AG09319 (cell line): ENCODE measurements at regions not wholly inside any gene's neighbourhood (a gene's known extent, or its start where the extent isn't known, plus 50 kb on each side); places are given as distances from the start of the nearest gene placed in this dataset.

Experiments
- DNase-seq: peaks from one replicate; pipeline ENCODE4 v3.0.0-alpha.2; 2010; ENCODE audit warnings: low read depth; ENCODE audit errors: extremely low read depth
- TF ChIP-seq, protein P1 (sequence below): IDR thresholded peaks from 2 replicates; pipeline ENCODE4 v1.5.1; 2011; ENCODE audit warnings: low read depth, mild to moderate bottlenecking, inconsistent platforms, low read length, moderate library complexity

DNA sequence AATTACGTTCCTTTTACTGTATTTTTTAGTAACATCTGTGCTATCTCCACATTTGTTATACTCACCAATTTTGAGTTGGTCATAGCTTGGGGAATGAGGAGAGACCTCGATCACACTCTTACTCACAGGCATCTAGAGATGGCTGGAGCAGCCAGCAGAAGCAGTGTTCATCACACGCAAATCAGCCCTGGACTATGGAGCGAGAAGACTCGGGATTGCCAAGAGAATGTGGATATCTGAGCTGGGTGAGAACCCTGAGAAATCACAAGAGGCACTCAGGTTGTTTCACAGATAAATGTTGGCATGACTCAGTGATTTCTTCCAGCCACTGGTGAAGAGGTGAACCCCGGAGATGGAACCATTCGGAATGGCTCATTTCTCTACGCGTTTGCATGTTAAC lies 820.1 kb upstream of the IGFBP3 start:
- DNase-seq = no peak
- TF ChIP-seq, protein P1, sequence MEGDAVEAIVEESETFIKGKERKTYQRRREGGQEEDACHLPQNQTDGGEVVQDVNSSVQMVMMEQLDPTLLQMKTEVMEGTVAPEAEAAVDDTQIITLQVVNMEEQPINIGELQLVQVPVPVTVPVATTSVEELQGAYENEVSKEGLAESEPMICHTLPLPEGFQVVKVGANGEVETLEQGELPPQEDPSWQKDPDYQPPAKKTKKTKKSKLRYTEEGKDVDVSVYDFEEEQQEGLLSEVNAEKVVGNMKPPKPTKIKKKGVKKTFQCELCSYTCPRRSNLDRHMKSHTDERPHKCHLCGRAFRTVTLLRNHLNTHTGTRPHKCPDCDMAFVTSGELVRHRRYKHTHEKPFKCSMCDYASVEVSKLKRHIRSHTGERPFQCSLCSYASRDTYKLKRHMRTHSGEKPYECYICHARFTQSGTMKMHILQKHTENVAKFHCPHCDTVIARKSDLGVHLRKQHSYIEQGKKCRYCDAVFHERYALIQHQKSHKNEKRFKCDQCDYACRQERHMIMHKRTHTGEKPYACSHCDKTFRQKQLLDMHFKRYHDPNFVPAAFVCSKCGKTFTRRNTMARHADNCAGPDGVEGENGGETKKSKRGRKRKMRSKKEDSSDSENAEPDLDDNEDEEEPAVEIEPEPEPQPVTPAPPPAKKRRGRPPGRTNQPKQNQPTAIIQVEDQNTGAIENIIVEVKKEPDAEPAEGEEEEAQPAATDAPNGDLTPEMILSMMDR = no peak

DNA sequence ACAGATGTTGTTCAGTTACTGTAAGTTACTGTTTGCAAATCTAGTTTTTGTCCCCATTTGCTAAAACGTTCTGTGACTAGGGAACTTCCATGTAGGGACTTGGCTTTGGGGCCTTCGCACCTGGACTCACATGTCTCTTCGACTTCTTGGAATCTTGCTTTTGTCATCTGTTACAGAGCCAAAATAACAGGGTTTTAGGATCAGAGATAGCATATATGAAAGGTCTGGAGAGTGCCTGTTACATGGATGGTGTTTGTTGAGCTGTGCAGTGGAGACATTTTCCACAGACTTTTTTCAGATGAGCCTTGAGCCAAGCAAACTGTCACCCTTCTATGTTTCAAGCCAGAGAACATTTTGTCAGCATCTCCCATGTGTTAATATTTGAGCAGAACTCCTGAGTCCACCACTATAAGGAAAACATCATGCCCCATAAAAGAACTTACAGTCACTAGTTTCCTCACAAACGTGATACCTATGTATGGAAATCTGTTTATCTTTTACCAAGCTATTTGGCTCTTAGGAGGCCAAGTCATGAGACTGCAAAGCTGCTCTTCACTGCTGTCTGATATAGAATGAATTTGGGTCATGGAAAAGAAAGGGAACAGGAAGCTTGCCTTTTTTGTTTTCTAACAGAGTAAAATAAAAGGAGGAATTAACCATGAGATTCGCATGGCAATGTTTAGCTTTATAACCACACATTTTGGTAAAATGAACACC lies 818.6 kb upstream of the IGFBP3 start:
- TF ChIP-seq, protein P1 = no peak
- DNase-seq = no peak

DNA sequence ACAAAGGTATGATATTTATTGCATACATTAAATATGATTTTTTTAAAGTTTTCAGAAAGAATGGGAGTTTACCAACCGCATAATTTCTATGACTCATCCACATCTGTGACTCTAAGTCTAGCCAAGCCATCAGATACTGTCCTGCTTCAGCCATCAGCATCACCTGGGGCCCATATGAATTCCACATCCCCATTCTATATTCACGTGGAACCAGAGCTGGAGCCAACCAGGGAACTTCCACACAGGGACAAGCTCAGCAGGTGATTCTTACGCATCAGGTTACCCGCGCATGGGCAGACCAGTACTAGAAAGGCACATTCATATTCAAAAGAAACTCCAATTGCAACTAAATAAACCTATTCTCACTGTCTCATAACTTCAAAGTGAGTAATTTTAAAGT lies 817.7 kb upstream of the IGFBP3 start:
- TF ChIP-seq, protein P1 = no peak
- no peak for DNase-seq

GRCh38 chr7:46738165-46738564 lies 817.1 kb upstream of the IGFBP3 start:
- TF ChIP-seq, protein P1 = no peak
- DNase-seq = no peak

- TF ChIP-seq, protein P1 = no peak
- DNase-seq = no peak
These were observed 804.8 kb upstream of the IGFBP3 start for GRCh38 chr7:46725838-46726237.

DNA sequence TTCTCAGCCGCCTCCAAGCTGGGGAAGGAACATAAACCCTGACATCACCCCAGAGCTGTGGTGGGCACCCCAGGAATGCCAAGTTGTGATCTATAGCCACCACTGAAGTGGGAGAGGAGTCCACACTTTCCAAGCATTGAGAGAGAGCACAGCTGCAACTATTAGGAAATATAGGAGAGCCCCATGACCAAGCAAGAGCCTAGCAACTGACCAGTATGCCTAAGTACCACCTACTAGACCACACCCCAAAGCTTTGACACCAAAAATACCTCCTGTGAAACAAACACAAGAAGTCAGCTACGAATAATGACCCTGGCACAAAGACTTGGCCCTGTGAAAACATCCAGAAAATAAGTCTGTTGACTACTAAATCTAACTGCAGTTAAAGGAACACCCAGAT lies 804.1 kb upstream of the IGFBP3 start:
- TF ChIP-seq, protein P1 = no peak
- no peak for DNase-seq

- DNase-seq = no peak
- TF ChIP-seq, protein P1 = no peak
These were observed 802.7 kb upstream of the IGFBP3 start for GRCh38 chr7:46723742-46724141.
